Activated CD8-positive, alpha-beta memory T cell treated with anti-CD3 and anti-CD28 coated beads for 4 hours (primary cell): ENCODE measurements at regions not wholly inside any gene's neighbourhood (a gene's known extent, or its start where the extent isn't known, plus 50 kb on each side); places are given as distances from the start of the nearest gene placed in this dataset.
"Not testable (repeated sequence)": the region's sequence is repeated elsewhere in the genome, so short reads cannot be mapped to it uniquely, and the experiment has no call there.

Experiments used
- DNase-seq, 2 donors: peaks; one replicate each; pipeline ENCODE4 v3.0.0-alpha.2; 2020; ENCODE audit warnings: low read depth in 2 of 2

DNA sequence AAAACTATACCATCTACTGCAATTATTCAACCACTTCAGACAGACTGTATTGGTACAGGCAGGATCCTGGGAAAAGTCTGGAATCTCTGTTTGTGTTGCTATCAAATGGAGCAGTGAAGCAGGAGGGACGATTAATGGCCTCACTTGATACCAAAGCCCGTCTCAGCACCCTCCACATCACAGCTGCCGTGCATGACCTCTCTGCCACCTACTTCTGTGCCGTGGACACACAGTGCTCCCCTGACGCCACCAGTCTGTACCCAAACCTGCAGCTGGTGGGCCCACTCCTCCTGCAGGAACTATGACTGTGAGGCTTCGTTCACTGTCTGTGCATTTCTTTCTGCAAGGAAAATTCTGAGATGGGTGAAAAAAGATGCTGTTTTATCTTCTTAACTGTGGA, 284.7 kb downstream of the DAD1 start:
- no peak for DNase-seq

- DNase-seq = no peak
Measured at GRCh38 chr14:22303589-22304195, 285.3 kb downstream of the DAD1 start.

- no peak for DNase-seq
Measured at GRCh38 chr14:22300646-22301045, 288.4 kb downstream of the DAD1 start.

DNA sequence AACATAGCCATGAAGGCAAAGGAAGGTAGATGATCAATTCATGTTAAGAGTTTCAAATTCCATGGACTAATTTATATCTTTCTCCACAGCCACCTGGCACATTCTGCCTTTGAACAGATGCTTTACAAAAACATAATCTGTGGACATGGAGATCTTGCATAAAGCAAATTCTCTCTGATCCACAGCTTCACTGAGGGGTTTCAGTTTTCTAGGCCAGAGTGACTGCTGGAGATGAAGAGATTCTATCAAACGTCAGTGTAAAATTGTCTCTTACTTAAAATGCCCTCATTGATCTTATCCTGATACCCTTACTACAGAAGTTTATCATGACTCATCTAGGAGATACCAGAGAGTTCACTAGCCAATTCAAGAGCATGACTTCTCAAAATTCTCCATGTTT, 291.6 kb downstream of the DAD1 start:
- DNase-seq = no peak

- no peak for DNase-seq
Measured at GRCh38 chr14:22296722-22297121, 292.3 kb downstream of the DAD1 start.

DNA sequence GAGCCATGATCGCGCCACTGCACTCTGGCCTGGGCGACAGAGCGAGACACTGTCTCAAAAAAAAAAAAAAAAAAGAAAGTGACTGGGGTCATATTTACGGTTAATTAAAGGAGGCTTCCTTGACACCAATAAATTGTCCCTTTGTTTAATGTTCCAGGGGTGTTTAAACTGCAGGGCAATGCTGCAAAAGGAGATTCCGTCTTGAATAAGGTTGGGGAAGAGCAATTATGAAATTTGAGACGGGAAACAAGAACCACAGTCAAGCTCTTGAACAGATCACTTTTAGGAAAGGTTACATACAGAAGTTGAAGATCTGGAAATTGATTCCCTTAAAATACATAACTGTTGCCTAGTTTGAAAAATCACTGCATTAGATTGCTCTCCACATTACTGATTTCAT, 292.9 kb downstream of the DAD1 start:
- DNase-seq = no peak

DNA sequence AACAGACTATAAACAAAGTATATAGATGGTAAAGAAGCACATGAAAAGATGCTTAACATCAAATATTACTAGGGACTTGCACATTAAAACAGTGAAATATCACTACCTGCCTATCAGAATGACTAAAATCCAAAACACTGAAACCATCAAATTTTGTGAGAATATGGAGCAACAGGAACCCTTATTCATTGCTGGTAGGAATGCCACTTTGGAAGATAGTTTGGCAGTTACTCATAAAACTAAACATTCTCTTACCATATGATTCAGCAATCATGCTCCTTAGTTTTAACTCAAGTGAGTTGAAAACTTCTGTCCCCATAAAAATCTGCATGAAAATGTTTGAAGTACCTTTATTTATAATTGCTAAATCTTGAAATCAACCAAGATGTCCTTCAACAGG, 297.6 kb downstream of the DAD1 start:
- no peak for DNase-seq

DNA sequence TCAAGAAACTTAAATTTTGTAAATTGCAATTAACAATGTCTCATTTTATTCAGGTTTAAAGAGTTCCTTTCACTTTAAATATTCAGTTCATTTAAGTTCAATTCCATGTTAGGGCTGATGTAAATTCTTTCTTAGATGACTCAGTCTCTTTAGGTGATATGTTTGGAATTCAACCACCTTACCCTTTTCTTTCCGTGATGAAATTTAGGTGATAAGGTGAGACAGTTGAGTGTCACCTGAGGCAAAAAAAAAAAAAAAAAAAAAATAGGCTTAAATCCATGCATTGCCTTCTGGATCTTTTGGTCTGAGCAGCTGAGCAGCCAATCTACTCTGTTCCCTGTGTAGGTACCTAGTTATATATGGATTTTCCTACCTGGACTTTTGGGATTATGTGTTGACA, 299.5 kb downstream of the DAD1 start:
- DNase-seq = no peak

GRCh38 chr14:22285991-22286390, 303.0 kb downstream of the DAD1 start:
- no peak for DNase-seq

DNA sequence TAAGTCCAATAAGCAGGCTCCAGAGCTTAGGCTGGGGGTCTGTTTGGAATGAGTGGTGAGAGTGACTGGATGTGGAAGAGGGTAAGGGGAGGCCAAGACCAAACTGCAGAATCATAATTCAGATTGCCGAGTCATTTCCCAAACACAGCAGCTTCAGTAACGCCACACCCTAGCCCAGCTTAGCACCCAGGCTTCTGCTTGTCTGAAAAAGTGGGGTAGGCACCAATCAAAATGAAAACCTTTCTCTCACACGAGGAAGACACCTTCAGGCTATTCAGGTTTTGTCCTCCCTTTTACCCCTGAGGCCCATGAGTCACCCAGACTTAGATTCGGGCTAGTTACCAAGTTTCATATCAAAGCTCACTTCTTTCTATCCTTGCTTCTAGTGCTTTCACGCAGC, 306.1 kb downstream of the DAD1 start:
- DNase-seq = no peak

DNA sequence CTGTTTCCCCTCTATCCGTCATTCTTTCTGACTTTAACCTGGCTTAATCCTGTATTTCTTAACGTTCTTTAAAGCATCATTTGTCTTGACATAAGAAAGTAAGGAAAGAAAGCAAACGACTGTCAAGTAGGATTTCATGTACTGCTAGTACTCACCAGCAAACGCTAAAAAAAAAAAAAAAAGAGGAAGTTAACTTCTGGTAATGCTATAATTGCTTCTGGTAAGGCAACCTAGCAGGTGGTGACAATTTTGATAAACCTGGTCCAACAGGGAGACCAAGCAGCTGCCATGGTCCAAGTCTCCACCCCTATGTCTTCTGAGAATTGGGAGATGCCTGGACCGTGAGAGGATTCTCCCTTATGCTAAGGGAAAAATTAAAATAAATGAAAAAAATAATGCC, 306.6 kb downstream of the DAD1 start:
- DNase-seq = no peak

GRCh38 chr14:22281447-22281874, 307.6 kb downstream of the DAD1 start:
- DNase-seq = not testable (repeated sequence)

DNA sequence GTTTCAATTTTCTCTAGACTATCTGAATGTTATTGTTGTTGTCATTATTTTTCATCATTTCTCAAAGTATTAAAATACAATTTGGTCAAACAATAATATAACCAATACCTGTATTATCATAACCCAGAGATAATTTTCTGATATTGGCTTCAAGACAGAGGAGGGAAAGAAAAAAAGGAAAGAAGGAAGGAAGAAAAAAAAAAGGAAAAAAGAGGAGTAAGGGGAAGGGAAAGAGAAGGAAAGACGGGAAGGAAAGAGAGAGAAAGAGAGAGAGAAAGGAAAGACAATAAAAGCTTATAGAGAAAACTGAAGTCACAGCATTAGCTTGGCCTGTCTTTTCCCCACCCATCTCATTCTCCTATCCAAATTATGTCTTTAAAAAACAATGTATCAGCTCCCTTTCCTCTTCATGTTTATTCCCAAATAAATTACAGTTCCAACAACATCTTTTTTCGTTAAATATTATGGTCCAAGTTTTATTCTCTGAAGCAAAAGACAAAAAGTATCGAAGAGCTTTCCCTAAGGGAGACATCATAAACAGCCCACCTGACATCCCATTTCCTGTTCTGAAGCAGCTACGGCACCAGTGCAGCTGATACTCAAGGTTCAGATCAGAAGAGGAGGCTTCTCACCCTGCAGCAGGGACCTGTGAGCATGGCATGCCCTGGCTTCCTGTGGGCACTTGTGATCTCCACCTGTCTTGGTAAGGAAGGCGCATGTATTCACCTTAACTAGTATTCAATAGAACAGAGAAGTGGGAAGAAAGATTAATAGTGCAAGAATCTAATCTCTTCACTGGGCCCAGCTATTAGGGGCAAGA, 308.3 kb downstream of the DAD1 start:
- DNase-seq = no peak

GRCh38 chr14:22276913-22277816, 311.9 kb downstream of the DAD1 start:
- no peak for DNase-seq

DNA sequence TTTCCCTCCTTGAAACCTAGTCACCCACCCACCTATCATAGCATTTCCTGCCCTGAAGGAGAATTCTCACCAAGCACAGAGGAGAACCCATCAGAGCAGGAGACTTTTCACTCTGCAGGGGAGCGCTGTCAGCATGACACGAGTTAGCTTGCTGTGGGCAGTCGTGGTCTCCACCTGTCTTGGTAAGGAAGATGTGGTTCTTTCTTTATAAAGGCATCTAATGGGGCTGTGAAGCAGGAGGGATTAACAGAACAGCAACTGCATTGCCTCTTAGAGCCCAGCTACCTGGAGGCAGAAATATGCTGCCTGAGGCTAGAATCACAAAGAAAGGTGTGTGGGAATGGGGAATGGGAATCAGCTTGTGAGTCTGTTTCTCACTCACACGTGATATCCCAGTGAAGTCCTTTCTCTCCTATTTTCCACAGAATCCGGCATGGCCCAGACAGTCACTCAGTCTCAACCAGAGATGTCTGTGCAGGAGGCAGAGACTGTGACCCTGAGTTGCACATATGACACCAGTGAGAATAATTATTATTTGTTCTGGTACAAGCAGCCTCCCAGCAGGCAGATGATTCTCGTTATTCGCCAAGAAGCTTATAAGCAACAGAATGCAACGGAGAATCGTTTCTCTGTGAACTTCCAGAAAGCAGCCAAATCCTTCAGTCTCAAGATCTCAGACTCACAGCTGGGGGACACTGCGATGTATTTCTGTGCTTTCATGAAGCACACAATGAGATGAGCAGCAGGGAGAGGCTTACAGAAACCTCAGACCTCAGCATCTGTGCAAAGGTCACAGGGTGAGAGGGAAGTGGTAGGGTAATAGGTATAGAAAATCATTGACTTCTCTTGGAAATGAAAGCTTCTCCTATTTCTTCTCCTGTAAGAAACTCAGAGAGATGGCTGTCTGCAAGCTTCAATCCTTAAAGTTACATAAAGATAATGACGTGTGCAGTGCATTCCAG, 316.9 kb downstream of the DAD1 start:
- no peak for DNase-seq

GRCh38 chr14:22268875-22269274, 320.1 kb downstream of the DAD1 start:
- DNase-seq = no peak

DNA sequence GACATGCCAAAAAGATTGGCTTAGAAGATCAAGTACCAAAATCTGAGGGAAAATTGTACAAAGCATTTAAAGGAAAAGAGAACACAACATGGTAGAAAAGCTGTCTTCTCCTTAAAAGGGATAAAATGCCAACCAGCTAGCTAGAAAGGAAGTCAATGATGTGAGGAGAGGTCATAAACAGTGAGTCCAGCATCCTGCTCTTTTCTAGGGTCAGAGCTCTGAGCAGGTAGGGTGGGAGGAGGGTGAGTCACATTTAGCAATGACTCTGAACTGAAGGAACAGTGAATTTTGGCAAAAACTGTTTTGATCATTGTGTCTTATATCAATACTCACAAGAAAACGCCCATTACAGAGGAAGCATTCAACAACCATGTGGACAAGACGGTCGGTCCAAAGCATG, 322.3 kb downstream of the DAD1 start:
- DNase-seq = no peak

- DNase-seq = no peak
Measured at GRCh38 chr14:22266142-22266442, 322.9 kb downstream of the DAD1 start.

DNA sequence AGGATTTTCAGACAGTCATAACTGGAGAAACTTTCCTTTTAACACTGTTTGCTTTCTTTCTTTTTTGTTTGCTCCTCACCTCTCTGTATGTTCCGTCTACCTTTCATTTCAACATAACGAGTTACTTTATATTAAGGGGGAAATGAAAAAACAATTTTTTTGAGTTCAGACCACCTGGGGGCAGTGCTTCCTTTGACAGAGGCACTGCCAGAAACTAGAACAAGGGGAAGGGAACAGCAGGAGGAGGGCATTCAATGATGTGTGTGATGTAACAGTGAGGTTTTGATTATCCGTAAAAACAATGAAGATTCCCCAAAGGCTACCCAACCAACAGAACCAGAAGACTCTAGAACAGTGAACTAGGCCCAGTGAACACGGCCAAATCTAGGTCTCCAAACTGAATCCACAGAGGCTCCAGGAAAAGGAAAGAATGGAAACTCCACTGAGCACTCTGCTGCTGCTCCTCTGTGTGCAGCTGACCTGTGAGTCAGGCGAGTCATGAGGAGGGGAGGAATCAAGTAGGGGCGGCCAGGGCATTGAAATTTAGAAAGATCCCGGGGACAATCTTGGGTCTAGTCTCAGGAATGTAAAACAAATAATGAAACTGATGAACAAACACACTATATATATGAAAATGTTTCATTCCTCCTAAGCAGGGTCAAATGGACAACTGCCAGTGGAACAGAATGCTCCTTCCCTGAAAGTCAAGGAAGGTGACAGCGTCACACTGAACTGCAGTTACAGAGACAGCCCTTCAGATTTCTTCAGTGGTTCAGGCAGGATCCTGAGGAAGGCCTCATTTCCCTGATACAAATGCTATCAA, 323.5 kb downstream of the DAD1 start:
- DNase-seq = no peak

- DNase-seq = no peak
Measured at GRCh38 chr14:22264759-22265158, 324.3 kb downstream of the DAD1 start.

- DNase-seq = no peak
Measured at GRCh38 chr14:22263961-22264360, 325.1 kb downstream of the DAD1 start.
